HG03108 (cell line): ENCODE measurements at regions not wholly inside any gene's neighbourhood (a gene's known extent, or its start where the extent isn't known, plus 50 kb on each side); places are given as distances from the start of the nearest gene placed in this dataset.

Experiments
- ATAC-seq: cut with Tn5 transposase; IDR thresholded peaks from one replicate; pipeline ENCODE4 v1.9.1; 2021; ENCODE audit warnings: moderate library complexity; ENCODE audit not compliant: unreplicated experiment

DNA sequence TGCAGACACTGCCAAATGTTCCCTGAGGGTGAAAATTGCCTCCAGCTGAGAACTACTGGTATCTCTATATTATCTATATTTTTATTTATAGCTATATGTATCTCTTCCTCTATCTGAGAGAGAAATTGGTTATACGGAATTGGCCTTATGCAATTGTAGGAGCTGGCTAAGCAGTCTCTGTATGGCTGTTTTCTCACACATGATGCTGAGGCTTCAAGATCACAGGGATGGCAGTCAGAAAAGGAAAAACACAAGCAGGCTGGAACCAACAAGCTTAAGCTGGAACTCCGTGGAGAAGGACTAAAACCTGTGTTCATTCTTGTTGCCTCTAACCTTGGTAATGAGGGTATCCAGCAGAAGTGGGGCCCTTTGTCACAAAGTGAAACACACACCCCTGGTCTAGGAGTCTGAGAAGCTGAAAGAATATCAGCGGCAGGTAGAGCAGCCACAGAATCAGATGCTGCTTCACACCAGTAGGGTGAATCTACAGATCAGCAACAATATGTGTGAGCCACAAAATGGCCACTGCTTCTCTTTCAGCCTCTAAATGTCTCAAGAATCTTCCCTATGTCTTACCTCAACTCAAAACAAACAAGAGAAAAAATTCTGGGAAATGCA is 166.5 kb upstream of the PPP1R2C start:
- no peak for ATAC-seq

DNA sequence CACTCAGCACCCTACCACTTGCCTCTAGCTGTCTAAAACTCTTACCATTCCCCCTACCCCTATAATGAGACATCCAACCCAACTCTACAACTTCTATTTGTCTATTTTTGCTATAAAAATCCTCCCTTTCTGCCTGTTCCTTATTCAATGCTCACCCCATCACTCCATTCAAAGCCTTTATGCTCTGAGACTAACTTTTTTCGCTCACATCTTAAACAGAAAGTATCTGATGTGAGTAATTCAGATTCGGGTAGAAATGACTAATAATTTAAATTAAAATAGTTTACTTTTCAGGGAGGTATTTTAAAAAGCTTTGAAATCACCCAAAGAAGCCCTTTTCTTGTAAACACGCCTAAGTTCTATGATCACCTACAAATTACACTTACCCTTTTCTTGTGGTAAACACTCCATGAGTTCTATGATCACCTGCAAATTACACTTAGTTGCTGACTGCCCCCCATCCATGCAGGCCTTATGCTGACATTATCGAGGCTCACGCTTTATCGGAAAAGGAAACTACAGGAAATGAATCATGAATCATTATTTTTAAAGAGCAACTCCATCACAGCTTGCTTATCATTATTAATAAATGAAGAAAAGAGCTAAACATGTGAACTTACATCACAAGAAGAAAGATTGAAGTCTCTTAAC is 168.7 kb upstream of the PPP1R2C start:
- ATAC-seq: no peak

- ATAC-seq: no peak
Observed at GRCh38 chrX:42948723-42949657, 171.0 kb upstream of the PPP1R2C start.

- ATAC-seq: no peak
Observed at GRCh38 chrX:42951747-42952146, 173.8 kb upstream of the PPP1R2C start.

DNA sequence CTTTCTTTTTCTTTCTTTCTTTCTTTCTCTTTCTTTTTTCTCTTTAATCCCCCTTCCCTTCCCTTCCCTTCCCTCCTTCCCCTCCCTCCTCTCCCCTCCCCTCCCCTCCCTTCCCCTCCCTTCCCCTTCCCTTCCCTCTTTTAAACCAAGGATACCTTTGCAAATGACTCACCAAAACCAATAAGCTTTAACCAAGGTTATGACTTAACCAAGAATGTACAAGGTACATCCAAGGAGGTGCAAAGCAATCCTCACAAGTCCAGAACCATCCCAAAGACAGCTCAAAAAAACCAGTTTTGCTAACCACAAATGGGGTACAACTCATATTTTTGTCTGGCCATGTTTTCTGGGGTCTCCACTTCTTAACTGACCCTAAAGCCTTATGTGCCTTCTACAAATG is 174.7 kb upstream of the PPP1R2C start:
- ATAC-seq: no peak

- peak; percentile 25 for ATAC-seq
Observed at GRCh38 chrX:42954880-42955279, 176.9 kb upstream of the PPP1R2C start.

GRCh38 chrX:42955349-42955748 is 177.4 kb upstream of the PPP1R2C start:
- ATAC-seq: peak; percentile 81

DNA sequence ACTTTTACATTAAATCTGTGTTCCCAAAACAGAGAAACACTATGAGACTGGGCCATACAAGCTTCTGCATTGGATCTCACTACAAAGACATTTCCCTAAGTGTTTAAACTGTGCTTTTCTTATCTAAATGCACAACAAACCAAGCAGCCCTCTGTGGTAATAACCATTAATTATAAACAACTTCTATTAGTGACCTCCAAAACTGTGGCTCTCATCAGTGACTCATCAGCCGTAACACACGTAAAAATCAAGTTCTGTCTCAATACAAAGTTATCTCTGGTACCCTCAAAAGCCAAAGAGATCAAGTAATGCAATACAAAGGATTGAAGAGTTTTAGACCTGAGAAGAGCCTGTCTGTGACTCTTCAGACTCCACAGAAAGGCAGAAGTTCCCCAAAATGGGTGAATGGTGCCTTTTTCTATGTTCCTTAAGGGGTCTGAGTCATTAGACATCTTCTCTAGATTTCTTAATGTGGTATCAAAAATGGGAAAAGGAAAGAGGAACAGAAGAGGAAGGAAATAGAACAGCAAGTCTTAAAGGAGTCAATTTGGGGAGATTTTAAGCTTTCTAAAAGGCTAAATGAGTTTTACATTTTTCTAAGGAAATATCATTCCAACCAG is 189.8 kb upstream of the PPP1R2C start:
- ATAC-seq: no peak

DNA sequence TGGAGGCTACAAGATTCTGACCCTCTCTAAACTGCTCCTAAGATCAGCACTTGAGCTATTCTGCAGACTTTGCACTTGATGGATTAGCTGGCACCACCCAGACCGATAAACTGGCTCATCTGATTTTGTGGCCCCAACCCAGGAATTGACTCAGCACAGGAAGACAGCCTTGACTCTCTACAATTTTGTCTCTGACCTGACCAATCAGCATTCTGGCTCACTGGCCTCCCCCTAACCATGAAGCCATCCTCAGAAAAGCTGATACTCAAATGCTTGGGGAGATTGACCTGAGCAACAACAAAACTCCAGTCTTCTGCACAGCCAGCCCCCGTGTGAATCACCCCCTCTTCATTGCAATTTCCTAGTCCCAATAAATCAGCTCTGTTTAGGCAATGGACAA is 195.4 kb upstream of the PPP1R2C start:
- ATAC-seq: no peak

DNA sequence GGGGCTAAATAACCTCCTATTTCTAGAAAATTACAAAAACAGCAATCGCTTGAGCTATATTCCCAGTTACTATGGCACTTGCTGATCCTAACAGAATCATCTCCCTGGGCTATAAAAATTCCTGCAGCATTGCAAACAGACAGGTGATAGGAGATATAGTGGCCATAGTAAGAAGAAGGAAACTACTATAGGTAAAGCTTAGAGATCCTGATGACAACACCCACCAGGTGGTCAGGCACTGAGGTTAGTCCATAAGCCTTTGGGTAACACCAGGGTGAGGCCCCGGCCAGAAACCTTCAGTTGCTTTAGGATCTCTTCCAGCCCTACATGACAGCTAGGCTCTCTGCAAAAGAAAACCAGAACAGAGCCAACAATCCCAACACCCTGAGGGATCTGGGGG is 197.9 kb upstream of the PPP1R2C start:
- no peak for ATAC-seq

GRCh38 chrX:42976746-42977366 is 198.9 kb upstream of the PPP1R2C start:
- ATAC-seq: no peak

DNA sequence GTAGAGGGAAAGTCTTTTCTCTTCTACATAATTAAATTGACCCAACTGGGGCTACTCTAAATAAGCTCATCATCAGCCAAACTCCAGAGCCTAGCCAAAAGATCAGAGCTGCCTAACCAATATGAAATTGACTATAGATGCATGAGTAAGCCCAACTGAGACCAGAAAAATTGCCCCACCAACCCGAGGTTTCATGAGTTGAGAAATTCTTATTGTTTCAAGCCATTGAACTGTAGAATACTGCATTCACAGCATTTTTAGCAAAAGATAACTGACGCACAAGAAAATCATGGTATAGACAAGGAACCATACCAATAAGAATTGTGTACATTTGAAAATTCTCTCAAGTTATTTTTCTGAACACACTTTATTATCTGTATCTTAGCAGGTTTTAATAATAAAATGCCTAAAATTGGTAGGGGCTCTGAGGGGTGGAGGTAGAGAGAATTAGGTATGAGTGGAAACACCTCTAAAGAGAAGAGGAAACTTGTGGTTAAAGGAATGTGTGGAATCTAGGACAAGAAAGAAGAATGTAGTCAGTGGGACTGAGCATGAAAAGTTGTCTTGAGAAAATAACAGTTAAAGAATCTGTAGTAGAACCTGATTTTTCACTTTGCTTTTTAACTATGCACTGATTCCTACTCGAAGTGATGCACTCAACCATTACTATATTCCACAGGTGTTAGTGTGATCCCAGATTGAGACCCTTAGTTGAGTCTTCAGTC is 200.9 kb upstream of the PPP1R2C start:
- no peak for ATAC-seq

GRCh38 chrX:42988700-42989099 is 210.7 kb upstream of the PPP1R2C start:
- no peak for ATAC-seq

DNA sequence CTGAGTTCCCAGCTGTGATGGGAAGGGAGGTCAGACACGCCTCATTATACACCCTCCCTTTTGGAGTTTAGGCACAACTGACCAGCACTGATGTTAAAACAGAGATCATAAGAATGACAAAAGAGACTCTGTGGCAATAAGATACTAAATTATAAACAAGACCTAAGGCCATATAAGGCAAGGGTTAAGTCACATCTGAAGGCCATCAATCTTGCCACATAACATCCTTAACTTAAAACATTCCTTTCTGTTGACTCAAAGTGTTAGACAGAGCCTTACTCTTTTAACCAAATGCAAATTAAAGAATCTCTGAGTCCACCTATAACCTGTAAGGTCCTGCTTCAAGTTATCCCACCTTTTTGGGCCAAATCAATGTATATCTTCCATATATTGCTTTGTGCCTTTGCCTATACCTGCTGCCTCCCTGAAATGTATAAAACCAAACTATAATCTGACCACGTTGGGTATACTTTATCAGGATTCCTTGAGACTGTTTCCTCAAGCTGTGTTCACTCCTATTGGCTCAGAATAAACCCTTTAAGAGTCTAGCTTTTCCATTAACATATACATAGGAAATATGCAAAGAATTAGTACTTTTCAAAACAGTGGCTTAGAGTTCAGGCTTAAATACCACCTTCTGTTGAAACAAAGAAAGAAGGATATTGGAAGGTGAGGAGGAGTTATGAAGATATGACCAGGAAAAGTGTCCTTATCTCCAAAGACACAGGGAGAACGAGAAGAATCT is 214.4 kb upstream of the PPP1R2C start:
- no peak for ATAC-seq

DNA sequence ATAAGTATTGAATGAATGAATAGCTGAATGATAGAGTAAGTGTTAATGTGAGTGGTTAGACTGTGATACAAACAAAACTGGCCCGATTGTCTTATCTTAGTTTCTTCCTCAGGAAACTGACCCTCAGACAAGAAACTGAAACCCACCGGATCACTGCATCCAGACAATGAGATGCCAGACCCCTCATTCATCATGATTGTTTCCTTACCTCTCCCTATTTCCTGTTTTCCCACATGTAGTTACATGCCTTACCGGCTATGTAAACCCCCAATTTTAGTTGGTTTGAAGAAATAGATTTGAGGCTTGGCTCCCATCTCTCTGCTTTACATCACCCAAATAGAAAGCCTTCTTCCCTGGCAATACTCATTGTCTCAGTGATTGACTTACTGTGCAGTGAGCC is 218.9 kb upstream of the PPP1R2C start:
- no peak for ATAC-seq

DNA sequence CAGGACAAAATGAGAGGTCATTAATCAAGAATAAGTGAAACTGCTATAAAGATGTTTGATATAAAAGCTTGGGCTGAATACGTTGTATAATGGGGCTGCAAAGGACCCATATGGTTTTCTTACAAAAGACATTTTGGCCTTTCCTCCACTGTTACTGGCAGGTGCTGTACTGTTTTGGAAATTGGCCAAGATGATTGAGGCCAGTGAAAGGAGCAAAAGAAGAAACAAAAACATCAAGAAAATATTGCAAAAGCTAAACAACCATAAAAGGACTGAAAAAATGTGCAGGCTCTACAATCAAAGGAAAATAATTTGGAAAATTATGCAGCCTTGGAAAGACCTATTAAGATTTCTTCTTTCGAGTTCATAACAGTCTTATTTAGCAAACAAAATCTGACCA is 222.2 kb upstream of the PPP1R2C start:
- ATAC-seq: no peak

- ATAC-seq: peak; percentile 84
Observed at GRCh38 chrX:43002526-43003203, 224.7 kb upstream of the PPP1R2C start.

DNA sequence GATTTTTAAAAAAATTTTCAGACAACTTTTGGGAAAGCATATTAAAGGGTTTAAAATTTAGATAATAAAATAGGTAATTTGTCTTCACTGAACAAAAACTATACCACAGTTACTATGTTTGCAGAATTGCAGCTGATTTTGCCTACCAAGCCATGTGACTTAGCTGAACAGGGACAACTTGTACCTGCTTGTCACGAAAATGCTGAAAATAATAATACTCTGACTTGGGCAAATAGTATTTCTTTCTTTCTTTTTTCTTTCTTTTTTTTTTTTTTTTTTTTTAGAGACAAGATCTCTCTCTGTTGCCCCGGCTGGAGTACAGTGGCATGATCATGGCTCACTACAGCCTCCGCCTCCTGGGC is 225.2 kb upstream of the PPP1R2C start:
- ATAC-seq: peak; percentile 25

DNA sequence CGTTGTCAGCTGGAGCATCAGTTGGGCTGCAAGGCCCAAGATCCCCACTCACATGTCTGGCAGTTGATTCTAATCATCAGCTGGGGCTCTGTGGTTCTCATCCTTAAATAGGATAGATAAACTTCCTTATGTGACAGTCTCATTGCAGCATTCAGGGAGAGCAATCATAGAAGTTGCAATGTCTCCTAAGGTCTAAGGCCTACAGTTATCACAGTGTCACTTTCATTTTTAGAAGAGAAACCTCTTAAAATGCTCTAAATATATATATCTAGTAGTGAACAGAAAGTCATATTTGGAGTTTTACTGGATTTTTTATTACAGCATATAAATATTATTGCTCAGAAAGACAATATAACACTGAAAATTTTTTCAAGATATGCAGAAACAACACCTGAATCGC is 226.0 kb upstream of the PPP1R2C start:
- no peak for ATAC-seq
